Keratinocyte (primary cell): ENCODE measurements at regions not wholly inside any gene's neighbourhood (a gene's known extent, or its start where the extent isn't known, plus 50 kb on each side); places are given as distances from the start of the nearest gene placed in this dataset.

ENCODE experiments used
- EZH2 ChIP-seq: IDR thresholded peaks from one replicate; pipeline ENCODE4 v1.6.1; 2012; ENCODE audit warnings: inconsistent platforms, mild to moderate bottlenecking, low read length, moderate library complexity
- TF ChIP-seq, protein P1 (sequence below), 3 experiments: IDR thresholded peaks in 1 of 3; conservative IDR thresholded peaks in 1 of 3; optimal IDR thresholded peaks in 1 of 3; 2 replicates in 2 of 3; 3 replicates in 1 of 3; pipeline versions ENCODE3 to v1.5.1; 2011; ENCODE audit warnings: low read length in 3 of 3, mild to moderate bottlenecking in 3 of 3, moderate library complexity in 2 of 3, control low read depth in 1 of 3, inconsistent platforms in 1 of 3; ENCODE audit not compliant: insufficient read depth in 2 of 3; ENCODE audit errors: extremely low read depth in 1 of 3

DNA sequence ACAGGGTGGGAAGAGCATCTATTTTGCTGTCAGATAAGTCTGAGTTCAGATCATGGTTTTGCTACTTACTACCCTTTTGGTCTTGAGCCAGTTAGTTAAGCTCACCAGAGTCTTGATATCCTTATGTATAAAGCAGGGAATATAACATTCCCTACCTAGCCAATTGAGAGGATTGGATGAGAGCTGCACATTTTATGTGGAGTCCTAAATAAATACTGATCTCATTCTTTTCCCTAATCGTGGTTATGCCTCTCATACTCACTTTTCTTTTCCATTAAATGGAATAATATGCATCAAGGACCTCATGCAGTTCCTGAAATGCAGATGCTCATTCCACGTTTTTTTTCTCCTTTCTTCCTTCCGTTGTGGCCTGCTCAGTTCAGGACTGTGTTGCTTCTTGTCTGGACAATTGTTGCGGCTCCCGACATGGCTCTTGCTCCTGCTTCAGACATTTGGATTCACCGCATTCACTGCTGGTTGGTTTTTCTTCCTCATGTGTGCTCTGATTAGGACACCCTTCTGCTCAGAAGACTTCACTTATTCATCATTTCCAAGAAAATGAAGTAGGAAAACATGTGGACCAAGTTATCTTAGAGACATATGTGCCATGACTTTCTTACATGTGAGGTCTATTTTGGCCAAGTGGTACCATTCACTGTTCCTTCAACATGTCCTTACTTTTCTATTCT is 90.2 kb downstream of the NFKBIZ start:
- TF ChIP-seq, protein P1, sequence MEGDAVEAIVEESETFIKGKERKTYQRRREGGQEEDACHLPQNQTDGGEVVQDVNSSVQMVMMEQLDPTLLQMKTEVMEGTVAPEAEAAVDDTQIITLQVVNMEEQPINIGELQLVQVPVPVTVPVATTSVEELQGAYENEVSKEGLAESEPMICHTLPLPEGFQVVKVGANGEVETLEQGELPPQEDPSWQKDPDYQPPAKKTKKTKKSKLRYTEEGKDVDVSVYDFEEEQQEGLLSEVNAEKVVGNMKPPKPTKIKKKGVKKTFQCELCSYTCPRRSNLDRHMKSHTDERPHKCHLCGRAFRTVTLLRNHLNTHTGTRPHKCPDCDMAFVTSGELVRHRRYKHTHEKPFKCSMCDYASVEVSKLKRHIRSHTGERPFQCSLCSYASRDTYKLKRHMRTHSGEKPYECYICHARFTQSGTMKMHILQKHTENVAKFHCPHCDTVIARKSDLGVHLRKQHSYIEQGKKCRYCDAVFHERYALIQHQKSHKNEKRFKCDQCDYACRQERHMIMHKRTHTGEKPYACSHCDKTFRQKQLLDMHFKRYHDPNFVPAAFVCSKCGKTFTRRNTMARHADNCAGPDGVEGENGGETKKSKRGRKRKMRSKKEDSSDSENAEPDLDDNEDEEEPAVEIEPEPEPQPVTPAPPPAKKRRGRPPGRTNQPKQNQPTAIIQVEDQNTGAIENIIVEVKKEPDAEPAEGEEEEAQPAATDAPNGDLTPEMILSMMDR (optimal IDR thresholded peaks at IDR 0.05 in 1 of 3, IDR thresholded peaks at IDR 0.05 in 1 of 3, conservative IDR thresholded peaks at IDR 0.05 in 1 of 3; ENCODE audit: extremely low read depth in 1 of 3, insufficient read depth in 2 of 3, low read length in 3 of 3) = no peak
- no peak for TF ChIP-seq EZH2
